Mucosa of descending colon (tissue), 3 donors: ENCODE measurements at regions not wholly inside any gene's neighbourhood (a gene's known extent, or its start where the extent isn't known, plus 50 kb on each side); places are given as distances from the start of the nearest gene placed in this dataset.

Experiments
- ATAC-seq: fragments of 200-7000 bp; cut with Tn5 transposase; one replicate; pipeline ENCODE4 v1.9.1; 2020; ENCODE audit warnings: mild to moderate bottlenecking, moderate library complexity
- DNase-seq, 3 donors: peaks; one replicate each; pipeline ENCODE4 v3.0.0-alpha.2; 2020
- H3K36me3 ChIP-seq: fragments of 200-600 bp; one replicate; pipeline ENCODE4 v1.8.0; 2021; ENCODE audit warnings: low read depth, mild to moderate bottlenecking
- H3K4me1 ChIP-seq: fragments of 200-600 bp; one replicate; pipeline ENCODE4 v1.8.0; 2021; ENCODE audit warnings: low read depth, mild to moderate bottlenecking
- H3K4me3 ChIP-seq: fragments of 200-600 bp; one replicate; pipeline ENCODE4 v1.8.0; 2021; ENCODE audit warnings: mild to moderate bottlenecking
- H3K9me3 ChIP-seq: fragments of 200-600 bp; one replicate; pipeline ENCODE4 v1.8.0; 2021; ENCODE audit warnings: mild to moderate bottlenecking
- CTCF ChIP-seq: fragments of 200-600 bp; IDR thresholded peaks from one replicate; pipeline ENCODE4 v1.8.0; 2022; ENCODE audit warnings: antibody characterized with exemption, mild to moderate bottlenecking
- intact Hi-C, 2 donors: fragments of 100-400 bp; cut with DNase I in 1 of 2; cut with micrococcal nuclease in 1 of 2; formaldehyde crosslinking; loops; one replicate each; pipeline versions ENCODE4 v1.11.0 to v1.11.1; 2022; cut with DNase I, micrococcal nuclease
- donor health status: DM: no; HTN: no; CAD: no; lungs with moderate emphysema.
- donor health status: DM: no; HTN: no; CAD: no.
- donor health status: DM: no; HTN: yes; CAD: no.

- no peaks in the 10 kb centered on the region for H3K4me1 ChIP-seq
- no peak overlapping the region for H3K4me3 ChIP-seq
- intact Hi-C loops: no loop called here
- no peak for DNase-seq
- TF ChIP-seq CTCF: no peak
- no peaks in the 10 kb centered on the region for H3K36me3 ChIP-seq
- H3K9me3 ChIP-seq: no peaks in the 10 kb centered on the region
- ATAC-seq: no peak
Observed at GRCh38 chr6:21431526-21431925, 162.0 kb upstream of the SOX4 start.

DNA sequence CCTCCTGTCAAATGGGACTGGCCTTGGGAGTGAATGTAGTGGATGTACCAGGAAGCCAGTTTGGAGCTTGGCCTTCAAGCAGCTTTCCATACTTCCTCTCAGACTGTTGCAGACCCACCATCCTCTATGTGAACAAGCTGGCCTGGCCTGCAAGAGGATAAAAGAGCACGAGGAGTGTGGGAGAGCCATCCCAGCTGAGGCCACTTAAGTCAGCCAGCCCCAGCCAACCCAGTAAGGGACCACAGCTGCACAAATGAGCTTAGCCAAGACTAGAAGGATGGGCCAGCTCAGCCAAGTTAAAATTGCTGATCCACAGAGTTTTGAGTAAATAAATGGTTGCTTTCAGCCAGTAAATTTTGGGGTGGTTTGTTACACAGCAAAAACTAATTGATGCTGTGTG lies 156.9 kb upstream of the SOX4 start:
- H3K36me3 ChIP-seq: no peaks in the 10 kb centered on the region
- H3K4me3 ChIP-seq: no peak overlapping the region
- intact Hi-C loops: no loop called here
- DNase-seq (no peak), ATAC-seq (no peak)
- H3K4me1 ChIP-seq: no peaks in the 10 kb centered on the region
- no peaks in the 10 kb centered on the region for H3K9me3 ChIP-seq
- TF ChIP-seq CTCF: no peak

- no peak for ATAC-seq
- no peak overlapping the region for H3K4me3 ChIP-seq
- intact Hi-C loops: no loop called here
- no peak for TF ChIP-seq CTCF
- no peaks in the 10 kb centered on the region for H3K36me3 ChIP-seq
- no peaks in the 10 kb centered on the region for H3K4me1 ChIP-seq
- H3K9me3 ChIP-seq: no peaks in the 10 kb centered on the region
- no peak for DNase-seq
Observed at GRCh38 chr6:21437581-21437980, 156.0 kb upstream of the SOX4 start.

DNA sequence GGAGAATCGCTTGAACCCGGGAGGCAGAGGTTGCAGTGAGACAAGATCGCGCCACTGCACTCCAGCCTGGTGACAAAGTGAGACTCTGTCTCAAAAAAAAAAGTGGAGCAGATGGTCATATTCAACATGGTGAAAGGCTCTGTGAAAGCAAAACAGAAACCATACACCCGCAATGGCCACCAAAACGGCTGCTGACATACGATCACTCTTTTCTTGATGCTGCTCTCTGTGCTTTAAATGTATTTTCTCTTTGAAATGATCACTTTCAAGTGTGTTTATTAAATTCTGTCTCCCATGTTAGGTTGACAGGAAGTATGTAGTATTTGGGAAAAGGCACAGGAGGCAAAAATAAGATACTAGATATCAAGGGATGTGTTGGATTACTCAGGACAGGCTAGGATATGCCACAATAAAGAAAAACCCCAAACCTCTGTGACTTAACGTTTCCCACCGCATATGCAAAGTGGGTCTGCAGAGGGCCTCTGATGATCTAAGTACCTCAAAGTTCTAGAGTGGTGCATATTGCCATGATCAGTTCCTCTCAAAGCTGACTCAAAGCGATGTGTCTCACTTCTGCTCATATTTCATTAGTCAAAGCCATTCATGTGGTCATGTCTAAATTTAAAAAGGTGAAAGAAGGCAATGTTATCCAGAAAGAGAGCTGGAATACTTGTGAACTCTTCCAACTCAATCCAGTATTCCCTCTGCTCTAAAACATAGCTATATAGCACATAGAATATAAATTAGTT lies 155.1 kb upstream of the SOX4 start:
- Histone ChIP-seq H3K9me3 (no peaks in the 10 kb centered on the region), H3K36me3 (no peaks in the 10 kb centered on the region), H3K4me1 (no peaks in the 10 kb centered on the region), H3K4me3 (no peak overlapping the region)
- no peak for TF ChIP-seq CTCF
- intact Hi-C loops: no loop called here
- DNase-seq (no peak), ATAC-seq (peak; percentile 47)

DNA sequence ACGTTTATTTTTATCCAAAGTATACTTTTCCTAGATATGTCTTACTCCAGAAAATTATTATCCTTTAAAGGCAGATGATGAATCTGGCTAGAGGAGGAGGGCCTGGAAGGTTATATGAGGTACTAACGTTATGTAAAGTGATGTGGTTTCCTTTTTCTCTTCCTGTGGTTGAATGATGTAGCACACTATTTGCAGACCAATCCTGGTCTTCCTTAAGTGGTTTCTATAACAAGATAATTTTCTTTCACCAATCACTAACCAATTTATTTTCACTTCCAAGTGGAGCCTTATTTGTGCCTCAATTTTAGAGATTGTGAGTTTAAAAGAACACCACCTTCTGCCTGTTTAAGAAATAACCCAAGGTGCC lies 154.6 kb upstream of the SOX4 start:
- Histone ChIP-seq H3K9me3 (no peaks in the 10 kb centered on the region), H3K4me3 (no peak overlapping the region), H3K4me1 (no peaks in the 10 kb centered on the region), H3K36me3 (no peaks in the 10 kb centered on the region)
- DNase-seq (no peak), ATAC-seq (no peak)
- no peak for TF ChIP-seq CTCF
- intact Hi-C loops: no loop called here

GRCh38 chr6:21441386-21441785 lies 152.2 kb upstream of the SOX4 start:
- no peak for ATAC-seq
- DNase-seq: no peak
- no peak for TF ChIP-seq CTCF
- H3K36me3 ChIP-seq: no peaks in the 10 kb centered on the region
- H3K4me3 ChIP-seq: no peak overlapping the region
- intact Hi-C loops: no loop called here
- H3K9me3 ChIP-seq: no peaks in the 10 kb centered on the region
- no peaks in the 10 kb centered on the region for H3K4me1 ChIP-seq
